ENCODE measurements at regions not wholly inside any gene's neighbourhood (a gene's known extent, or its start where the extent isn't known, plus 50 kb on each side); places are given as distances from the start of the nearest gene placed in this dataset.
"Not testable (repeated sequence)": the region's sequence is repeated elsewhere in the genome, so short reads cannot be mapped to it uniquely, and the experiment has no call there.

GRCh38 chr3:5035113-5035512 is 55.9 kb downstream of the BHLHE40 start:
- no peaks in the 10 kb centered on the region for H3K27me3 ChIP-seq (ENCODE audit: low read depth)
- no peaks in the 10 kb centered on the region for H3K36me3 ChIP-seq (replicated peaks)
- in situ Hi-C loops (cut with MboI; ENCODE audit: low sequenced_read_pairs): no loop called here
- no peaks in the 10 kb centered on the region for H3K4me1 ChIP-seq
- no peaks in the 10 kb centered on the region for H3K9me3 ChIP-seq
- H3K4me3 ChIP-seq: no peak overlapping the region
- no peak for DNase-seq (ENCODE audit: low spot score in 2 of 2)

- H3K27me3 ChIP-seq (ENCODE audit: low read depth): no peaks in the 10 kb centered on the region
- DNase-seq (ENCODE audit: low spot score in 2 of 2): no peak
- in situ Hi-C loops (cut with MboI; ENCODE audit: low sequenced_read_pairs): no loop called here
- H3K36me3 ChIP-seq (replicated peaks): no peaks in the 10 kb centered on the region
- H3K4me1 ChIP-seq: no peaks in the 10 kb centered on the region
- H3K9me3 ChIP-seq: no peaks in the 10 kb centered on the region
- H3K4me3 ChIP-seq: no peak overlapping the region
Observed at GRCh38 chr3:5035692-5036391, 56.6 kb downstream of the BHLHE40 start.

GRCh38 chr3:5036392-5036766 is 57.1 kb downstream of the BHLHE40 start:
- H3K27me3 ChIP-seq (ENCODE audit: low read depth): no peaks in the 10 kb centered on the region
- no peaks in the 10 kb centered on the region for H3K36me3 ChIP-seq (replicated peaks)
- no peaks in the 10 kb centered on the region for H3K9me3 ChIP-seq
- no peak overlapping the region for H3K4me3 ChIP-seq
- H3K4me1 ChIP-seq: no peaks in the 10 kb centered on the region
- DNase-seq (ENCODE audit: low spot score in 2 of 2): no peak
- in situ Hi-C loops (cut with MboI; ENCODE audit: low sequenced_read_pairs): no loop called here

- no peaks in the 10 kb centered on the region for H3K27me3 ChIP-seq (ENCODE audit: low read depth)
- in situ Hi-C loops (cut with MboI; ENCODE audit: low sequenced_read_pairs): no loop called here
- no peak overlapping the region for H3K4me3 ChIP-seq
- H3K9me3 ChIP-seq: no peaks in the 10 kb centered on the region
- no peak for DNase-seq (ENCODE audit: low spot score in 2 of 2)
- H3K36me3 ChIP-seq (replicated peaks): no peaks in the 10 kb centered on the region
- H3K4me1 ChIP-seq: no peaks in the 10 kb centered on the region
Observed at GRCh38 chr3:5036858-5037257, 57.6 kb downstream of the BHLHE40 start.

- Histone ChIP-seq H3K4me3 (no peak overlapping the region), H3K4me1 (no peaks in the 10 kb centered on the region), H3K9me3 (no peaks in the 10 kb centered on the region), H3K27me3 (ENCODE audit: low read depth) (no peaks in the 10 kb centered on the region), H3K36me3 (replicated peaks) (no peaks in the 10 kb centered on the region)
- DNase-seq (ENCODE audit: low spot score in 2 of 2): no peak
- in situ Hi-C loops (cut with MboI; ENCODE audit: low sequenced_read_pairs): no loop called here
Observed at GRCh38 chr3:5039585-5039984, 60.3 kb downstream of the BHLHE40 start.

GRCh38 chr3:5041315-5041714 is 62.1 kb downstream of the BHLHE40 start:
- DNase-seq (ENCODE audit: low spot score in 2 of 2): no peak
- no peak overlapping the region for H3K4me3 ChIP-seq
- H3K9me3 ChIP-seq: no peaks in the 10 kb centered on the region
- in situ Hi-C loops (cut with MboI; ENCODE audit: low sequenced_read_pairs): no loop called here
- no peaks in the 10 kb centered on the region for H3K36me3 ChIP-seq (replicated peaks)
- H3K27me3 ChIP-seq (ENCODE audit: low read depth): no peaks in the 10 kb centered on the region
- no peaks in the 10 kb centered on the region for H3K4me1 ChIP-seq

GRCh38 chr3:5045961-5046360 is 66.7 kb downstream of the BHLHE40 start:
- no peaks in the 10 kb centered on the region for H3K36me3 ChIP-seq (replicated peaks)
- no peaks in the 10 kb centered on the region for H3K4me1 ChIP-seq
- no peak overlapping the region for H3K4me3 ChIP-seq
- no peaks in the 10 kb centered on the region for H3K27me3 ChIP-seq (ENCODE audit: low read depth)
- in situ Hi-C loops (cut with MboI; ENCODE audit: low sequenced_read_pairs): no loop called here
- no peak for DNase-seq (ENCODE audit: low spot score in 2 of 2)
- no peaks in the 10 kb centered on the region for H3K9me3 ChIP-seq

GRCh38 chr3:5047764-5048419 is 68.7 kb downstream of the BHLHE40 start:
- no peaks in the 10 kb centered on the region for H3K9me3 ChIP-seq
- no peak for DNase-seq (ENCODE audit: low spot score in 2 of 2)
- no peaks in the 10 kb centered on the region for H3K36me3 ChIP-seq (replicated peaks)
- H3K27me3 ChIP-seq (ENCODE audit: low read depth): no peaks in the 10 kb centered on the region
- no peaks in the 10 kb centered on the region for H3K4me1 ChIP-seq
- no peak overlapping the region for H3K4me3 ChIP-seq
- in situ Hi-C loops (cut with MboI; ENCODE audit: low sequenced_read_pairs): no loop called here

- H3K4me1 ChIP-seq: no peaks in the 10 kb centered on the region
- in situ Hi-C loops (cut with MboI; ENCODE audit: low sequenced_read_pairs): loop anchor here (10.0 kb wide), 1 partner anchor 337 kb away; no protein-coding TSS in a partner anchor
- H3K36me3 ChIP-seq (replicated peaks): no peaks in the 10 kb centered on the region
- H3K4me3 ChIP-seq: no peak overlapping the region
- H3K9me3 ChIP-seq: no peaks in the 10 kb centered on the region
- no peak for DNase-seq (ENCODE audit: low spot score in 2 of 2)
- H3K27me3 ChIP-seq (ENCODE audit: low read depth): no peaks in the 10 kb centered on the region
Observed at GRCh38 chr3:5051772-5052171, 70.3 kb upstream of the ARL8B start.

- Histone ChIP-seq H3K36me3 (replicated peaks) (no peaks in the 10 kb centered on the region), H3K4me1 (no peaks in the 10 kb centered on the region), H3K9me3 (no peaks in the 10 kb centered on the region), H3K27me3 (ENCODE audit: low read depth) (no peaks in the 10 kb centered on the region), H3K4me3 (no peak overlapping the region)
- in situ Hi-C loops (cut with MboI; ENCODE audit: low sequenced_read_pairs): loop anchor here (10.0 kb wide), 1 partner anchor 337 kb away; no protein-coding TSS in a partner anchor
- no peak for DNase-seq (ENCODE audit: low spot score in 2 of 2)
Observed at GRCh38 chr3:5052247-5052646, 69.8 kb upstream of the ARL8B start.

GRCh38 chr3:5053021-5053831 is 68.9 kb upstream of the ARL8B start:
- Histone ChIP-seq H3K4me3 (no peak overlapping the region), H3K36me3 (replicated peaks) (no peaks in the 10 kb centered on the region), H3K9me3 (no peaks in the 10 kb centered on the region), H3K4me1 (no peaks in the 10 kb centered on the region), H3K27me3 (ENCODE audit: low read depth) (no peaks in the 10 kb centered on the region)
- DNase-seq (ENCODE audit: low spot score in 2 of 2): no peak
- in situ Hi-C loops (cut with MboI; ENCODE audit: low sequenced_read_pairs): loop anchor here (10.0 kb wide), 1 partner anchor 338 kb away; no protein-coding TSS in a partner anchor

- no peaks in the 10 kb centered on the region for H3K36me3 ChIP-seq (replicated peaks)
- no peaks in the 10 kb centered on the region for H3K9me3 ChIP-seq
- DNase-seq (ENCODE audit: low spot score in 2 of 2): no peak
- H3K4me1 ChIP-seq: no peaks in the 10 kb centered on the region
- no peak overlapping the region for H3K4me3 ChIP-seq
- no peaks in the 10 kb centered on the region for H3K27me3 ChIP-seq (ENCODE audit: low read depth)
- in situ Hi-C loops (cut with MboI; ENCODE audit: low sequenced_read_pairs): loop anchor here (10.0 kb wide), 1 partner anchor 339 kb away; no protein-coding TSS in a partner anchor
Observed at GRCh38 chr3:5054098-5054497, 68.0 kb upstream of the ARL8B start.

- not testable (repeated sequence) for H3K4me1 ChIP-seq; DNase-seq (ENCODE audit: low spot score in 2 of 2); H3K36me3 ChIP-seq (replicated peaks); H3K27me3 ChIP-seq (ENCODE audit: low read depth); H3K9me3 ChIP-seq; H3K4me3 ChIP-seq
- in situ Hi-C loops (cut with MboI; ENCODE audit: low sequenced_read_pairs): loop anchor here (10.0 kb wide), 1 partner anchor 340 kb away; no protein-coding TSS in a partner anchor
Observed at GRCh38 chr3:5054579-5054978, 67.5 kb upstream of the ARL8B start.
